H1 (cell line): ENCODE measurements at regions not wholly inside any gene's neighbourhood (a gene's known extent, or its start where the extent isn't known, plus 50 kb on each side); places are given as distances from the start of the nearest gene placed in this dataset.

Experiments
- CTCF ChIA-PET: fragments of 300-600 bp; sonication (Branson Sonifier 250); formaldehyde crosslinking; loops from one replicate; lab custom pipeline; 2021; ENCODE audit not compliant: partially characterized antibody; lab: Charles Lee
- POLR2A ChIA-PET: fragments of 300-600 bp; sonication (Branson Sonifier 250); formaldehyde crosslinking; loops from one replicate; lab custom pipeline; 2021; ENCODE audit warnings: inconsistent platforms; ENCODE audit not compliant: partially characterized antibody; lab: Charles Lee
- DNase-seq, 2 experiments: peaks; one replicate each; pipeline versions ENCODE4 v3.0.0 to v3.0.0-alpha.2; 2010 to 2022; ENCODE audit warnings: low spot score in 2 of 2, low read depth in 1 of 2, mixed read lengths in 1 of 2
- FAIRE-seq: peaks from 2 replicates; lab custom pipeline; 2011; peaks lifted over from hg19 to GRCh38; lab: Jason Lieb, UNC
- H2AFZ ChIP-seq: 2 replicates; pipeline ENCODE4 v1.8.1; 2012; ENCODE audit warnings: low read length, inconsistent platforms
- H2AK5ac ChIP-seq: 2 replicates; pipeline ENCODE4 v1.6.1; 2013; ENCODE audit warnings: low read depth, low read length
- H2BK120ac ChIP-seq: replicated peaks from 2 replicates; pipeline ENCODE3; 2013; ENCODE audit warnings: low read depth, low read length, inconsistent platforms
- H2BK12ac ChIP-seq: 2 replicates; pipeline ENCODE4 v1.6.1; 2013; ENCODE audit warnings: low read depth, low read length
- H2BK15ac ChIP-seq: 2 replicates; pipeline ENCODE4 v1.6.1; 2013; ENCODE audit warnings: low read length
- H2BK20ac ChIP-seq: 2 replicates; pipeline ENCODE4 v1.6.1; 2013; ENCODE audit warnings: low read length
- H2BK5ac ChIP-seq: 2 replicates; pipeline ENCODE4 v1.6.1; 2013; ENCODE audit warnings: low read depth, low read length
- H3K14ac ChIP-seq: 2 replicates; pipeline ENCODE4 v1.6.1; 2013; ENCODE audit warnings: inconsistent platforms; ENCODE audit not compliant: insufficient read length
- H3K18ac ChIP-seq: 2 replicates; pipeline ENCODE4 v1.6.1; 2013; ENCODE audit warnings: low read length; ENCODE audit errors: extremely low read depth
- H3K23ac ChIP-seq: 2 replicates; pipeline ENCODE4 v1.6.1; 2013; ENCODE audit warnings: inconsistent platforms; ENCODE audit not compliant: insufficient read length
- H3K23me2 ChIP-seq: 2 replicates; pipeline ENCODE4 v1.6.1; 2013; ENCODE audit warnings: low read depth, low read length
- H3K27ac ChIP-seq: 2 replicates; pipeline ENCODE4 v1.6.1; 2011; ENCODE audit warnings: low read depth, low read length, inconsistent platforms
- H3K27me3 ChIP-seq, 4 experiments: replicated peaks in 1 of 4; 1 replicate in 1 of 4; 2 replicates in 3 of 4; pipeline versions ENCODE4 v1.6.1 to v1.8.1; 2011 to 2013; ENCODE audit warnings: low read length in 3 of 4, mild to moderate bottlenecking in 3 of 4, inconsistent platforms in 2 of 4, mixed read lengths in 2 of 4, moderate library complexity in 1 of 4; ENCODE audit not compliant: control insufficient read depth in 3 of 4, insufficient read depth in 3 of 4; ENCODE audit errors: extremely low read depth in 1 of 4
- H3K36me3 ChIP-seq, 4 experiments: 2 replicates each; pipeline versions ENCODE4 v1.6.1 to v1.8.1; 2011 to 2013; ENCODE audit warnings: mild to moderate bottlenecking in 4 of 4, low read length in 3 of 4, moderate library complexity in 2 of 4, control low read depth in 1 of 4, inconsistent platforms in 1 of 4; ENCODE audit not compliant: insufficient read depth in 4 of 4, control insufficient read depth in 2 of 4
- H3K4ac ChIP-seq: replicated peaks from 2 replicates; pipeline ENCODE3; 2013; ENCODE audit warnings: low read length, low read depth, mixed read lengths, inconsistent platforms; ENCODE audit not compliant: insufficient read length
- H3K4me1 ChIP-seq, 4 experiments: replicated peaks in 1 of 4; 1 replicate in 1 of 4; 2 replicates in 3 of 4; pipeline versions ENCODE4 v1.6.1 to v1.8.1; 2011 to 2013; ENCODE audit warnings: low read length in 3 of 4, inconsistent platforms in 2 of 4, mixed read lengths in 1 of 4; ENCODE audit not compliant: insufficient read depth in 4 of 4, control insufficient read depth in 3 of 4
- H3K4me2 ChIP-seq, 2 experiments: 2 replicates each; pipeline versions ENCODE4 v1.6.1 to v1.8.1; 2011 to 2013; ENCODE audit warnings: low read depth in 2 of 2, low read length in 2 of 2, control low read depth in 1 of 2, inconsistent platforms in 1 of 2, mild to moderate bottlenecking in 1 of 2; ENCODE audit not compliant: insufficient read depth in 1 of 2
- H3K4me3 ChIP-seq, 4 experiments: fragments of 200-600, 300-600 bp in 1 of 4; sonication (generic), shearing (Covaris generic), sonication (Bioruptor Twin) in 1 of 4; 2 replicates each; pipeline versions ENCODE4 v1.5.1 to v1.8.1; 2011 to 2016; ENCODE audit warnings: low read length in 4 of 4, low read depth in 3 of 4, control low read depth in 2 of 4, inconsistent platforms in 2 of 4, mild to moderate bottlenecking in 2 of 4, mixed read lengths in 1 of 4, moderate library complexity in 1 of 4; ENCODE audit not compliant: insufficient read depth in 2 of 4; ENCODE audit errors: extremely low read depth in 1 of 4
- H3K56ac ChIP-seq: replicated peaks from 2 replicates; pipeline ENCODE3; 2013; ENCODE audit warnings: low read depth, mild to moderate bottlenecking, mixed read lengths, low read length, inconsistent platforms; ENCODE audit not compliant: insufficient read length
- H3K79me1 ChIP-seq: 2 replicates; pipeline ENCODE4 v1.6.1; 2013; ENCODE audit warnings: low read depth, low read length, control low read depth
- H3K79me2 ChIP-seq, 2 experiments: 2 replicates each; pipeline versions ENCODE4 v1.6.1 to v1.8.1; 2012 to 2013; ENCODE audit warnings: low read length in 2 of 2, mild to moderate bottlenecking in 2 of 2, inconsistent platforms in 1 of 2; ENCODE audit not compliant: insufficient read depth in 2 of 2, control insufficient read depth in 1 of 2
- H3K9ac ChIP-seq, 4 experiments: replicated peaks in 1 of 4; 1 replicate in 1 of 4; 2 replicates in 3 of 4; pipeline versions ENCODE4 v1.6.1 to v1.8.1; 2011 to 2013; ENCODE audit warnings: low read depth in 3 of 4, low read length in 3 of 4, control low read depth in 2 of 4, mild to moderate bottlenecking in 2 of 4, moderate library complexity in 2 of 4, inconsistent platforms in 1 of 4; ENCODE audit errors: extremely low read depth in 1 of 4
- H3K9me3 ChIP-seq, 2 experiments: 2 replicates each; pipeline versions ENCODE4 v1.6.1 to v1.8.1; 2012 to 2013; ENCODE audit warnings: mild to moderate bottlenecking in 2 of 2, moderate library complexity in 2 of 2, control low read depth in 1 of 2, inconsistent platforms in 1 of 2, low read depth in 1 of 2, low read length in 1 of 2, mixed read lengths in 1 of 2; ENCODE audit not compliant: insufficient read depth in 2 of 2
- H4K20me1 ChIP-seq, 2 experiments: replicated peaks in 1 of 2; 2 replicates each; pipeline versions ENCODE3 to v1.8.1; 2011 to 2013; ENCODE audit warnings: inconsistent platforms in 2 of 2, low read length in 2 of 2, mild to moderate bottlenecking in 1 of 2; ENCODE audit not compliant: insufficient read depth in 2 of 2, control insufficient read depth in 1 of 2
- H4K5ac ChIP-seq: 2 replicates; pipeline ENCODE4 v1.6.1; 2013; ENCODE audit warnings: low read length, low read depth, mixed read lengths, inconsistent platforms; ENCODE audit not compliant: insufficient read length
- H4K8ac ChIP-seq: 2 replicates; pipeline ENCODE4 v1.8.0; 2013; ENCODE audit warnings: mild to moderate bottlenecking, moderate library complexity, low read length, inconsistent platforms; ENCODE audit not compliant: insufficient read depth; ENCODE audit errors: extremely low read depth
- H4K91ac ChIP-seq: replicated peaks from 2 replicates; pipeline ENCODE3; 2013; ENCODE audit warnings: low read length, mixed read lengths, inconsistent platforms; ENCODE audit not compliant: insufficient read length
- BCL11A ChIP-seq, 2 experiments: IDR thresholded peaks; one replicate each; pipeline ENCODE4 v1.6.1; 2011; ENCODE audit warnings: low read depth in 2 of 2, low read length in 2 of 2, mild to moderate bottlenecking in 2 of 2
- CBX8 ChIP-seq: fragments of 300-800, 300-1000 bp; sonication (generic); IDR thresholded peaks from 2 replicates; pipeline ENCODE4 v1.7.1; 2016; ENCODE audit warnings: low read depth, low read length, borderline replicate concordance
- CHD1 ChIP-seq: IDR thresholded peaks from 2 replicates; pipeline ENCODE4 v1.6.1; 2012; ENCODE audit warnings: low read depth, low read length, improper control_type of control experiment
- KDM1A ChIP-seq: fragments of 200-600, 300-600 bp; sonication (generic); IDR thresholded peaks from 2 replicates; pipeline ENCODE4 v1.7.1; 2016; ENCODE audit warnings: mild to moderate bottlenecking, low read length, borderline replicate concordance
- POU5F1 ChIP-seq: IDR thresholded peaks from 2 replicates; pipeline ENCODE4 v1.6.1; 2011; ENCODE audit warnings: low read depth, mild to moderate bottlenecking, low read length, moderate library complexity
- RXRA ChIP-seq: IDR thresholded peaks from 2 replicates; pipeline ENCODE4 v1.6.1; 2011; ENCODE audit warnings: low read depth, mild to moderate bottlenecking, low read length, moderate library complexity; ENCODE audit not compliant: insufficient read depth
- SIX5 ChIP-seq: IDR thresholded peaks from 2 replicates; pipeline ENCODE4 v1.6.1; 2011; ENCODE audit warnings: mild to moderate bottlenecking, low read depth, low read length
- SUZ12 ChIP-seq: fragments of 200-600 bp; sonication (generic); IDR thresholded peaks from 2 replicates; pipeline ENCODE4 v1.6.1; 2012; ENCODE audit warnings: mild to moderate bottlenecking, inconsistent platforms, low read length, moderate library complexity, mixed read lengths
- TBP ChIP-seq: IDR thresholded peaks from 2 replicates; pipeline ENCODE4 v1.6.1; 2011; ENCODE audit warnings: low read depth, low read length, improper control_type of control experiment
- TF ChIP-seq, protein P1 (sequence below): IDR thresholded peaks from 2 replicates; pipeline ENCODE4 v1.6.1; 2011; ENCODE audit warnings: low read depth, mild to moderate bottlenecking, low read length; ENCODE audit not compliant: insufficient read depth
- TF ChIP-seq, protein P2 (sequence below): IDR thresholded peaks from 2 replicates; pipeline ENCODE4 v1.6.1; 2011; ENCODE audit warnings: low read length, improper control_type of control experiment

DNA sequence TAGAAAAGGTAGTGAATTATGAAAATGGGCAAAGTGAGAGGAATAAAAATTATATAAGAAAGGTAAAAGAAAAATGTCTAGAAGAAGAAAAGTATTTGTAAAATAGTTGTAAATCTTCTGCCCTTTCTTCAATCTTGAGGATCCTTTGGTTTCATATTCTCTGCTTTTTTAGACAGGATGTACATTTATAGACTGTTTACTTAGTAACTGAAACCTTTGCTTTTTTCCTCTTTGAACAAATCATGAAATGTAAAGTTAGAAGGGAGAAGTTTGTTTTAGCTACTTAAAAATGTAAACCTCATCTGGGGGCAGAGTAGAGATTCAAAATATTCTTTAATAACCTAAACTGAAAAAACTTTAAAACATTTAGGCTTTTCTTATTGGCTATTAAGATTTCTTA, 150.4 kb upstream of the ITGA4 start:
- Histone ChIP-seq H4K91ac (no peak overlapping the region), H2AK5ac (no peak overlapping the region), H3K56ac (no peak overlapping the region), H3K4me2 (no peak overlapping the region), H3K27me3 (no peaks in the 10 kb centered on the region), H3K9me3 (no peaks in the 10 kb centered on the region), H4K8ac (no peak overlapping the region), H2BK12ac (no peak overlapping the region), H2BK15ac (no peak overlapping the region), H3K14ac (no peak overlapping the region), H2BK5ac (no peak overlapping the region), H3K36me3 (no peaks in the 10 kb centered on the region), H2AFZ (no peak overlapping the region), H3K27ac (no peak overlapping the region), H3K23me2 (no peaks in the 10 kb centered on the region; the same call in 1 of the 2 replicates), H3K23ac (no peak overlapping the region), H2BK20ac (no peak overlapping the region), H3K4ac (no peak overlapping the region), H3K4me3 (no peak overlapping the region), H3K4me1 (peaks cover 0 to 6% (median 0%) of the 10 kb centered on the region in 4 experiments; a peak in 2 of 7 replicates), H3K9ac (no peak overlapping the region), H3K79me1 (no peaks in the 10 kb centered on the region), H3K18ac (no peak overlapping the region), H3K79me2 (no peaks in the 10 kb centered on the region), H2BK120ac (no peak overlapping the region), H4K5ac (no peak overlapping the region), H4K20me1 (no peaks in the 10 kb centered on the region)
- TF ChIP-seq, protein P1, sequence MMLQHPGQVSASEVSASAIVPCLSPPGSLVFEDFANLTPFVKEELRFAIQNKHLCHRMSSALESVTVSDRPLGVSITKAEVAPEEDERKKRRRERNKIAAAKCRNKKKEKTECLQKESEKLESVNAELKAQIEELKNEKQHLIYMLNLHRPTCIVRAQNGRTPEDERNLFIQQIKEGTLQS = no peak
- TF ChIP-seq POU5F1 (no peak), SUZ12 (no peak), CHD1 (no peak), RXRA (no peak), TBP (no peak), KDM1A (no peak), CBX8 (no peak), BCL11A (IDR thresholded peaks at IDR 0.05; ENCODE audit: low read depth in 2 of 2, low read length in 2 of 2) (no peak), SIX5 (no peak)
- TF ChIP-seq, protein P2, sequence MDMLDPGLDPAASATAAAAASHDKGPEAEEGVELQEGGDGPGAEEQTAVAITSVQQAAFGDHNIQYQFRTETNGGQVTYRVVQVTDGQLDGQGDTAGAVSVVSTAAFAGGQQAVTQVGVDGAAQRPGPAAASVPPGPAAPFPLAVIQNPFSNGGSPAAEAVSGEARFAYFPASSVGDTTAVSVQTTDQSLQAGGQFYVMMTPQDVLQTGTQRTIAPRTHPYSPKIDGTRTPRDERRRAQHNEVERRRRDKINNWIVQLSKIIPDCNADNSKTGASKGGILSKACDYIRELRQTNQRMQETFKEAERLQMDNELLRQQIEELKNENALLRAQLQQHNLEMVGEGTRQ = no peak
- FAIRE-seq = no peak
- DNase-seq = no peak
- CTCF ChIA-PET = no interaction called here
- POLR2A ChIA-PET = no interaction called here
